ENCODE measurements at regions not wholly inside any gene's neighbourhood (a gene's known extent, or its start where the extent isn't known, plus 50 kb on each side); places are given as distances from the start of the nearest gene placed in this dataset.

GRCh38 chr5:89353837-89354551, 471.0 kb upstream of the MEF2C start:
- H3K27ac ChIP-seq: no peak overlapping the region

DNA sequence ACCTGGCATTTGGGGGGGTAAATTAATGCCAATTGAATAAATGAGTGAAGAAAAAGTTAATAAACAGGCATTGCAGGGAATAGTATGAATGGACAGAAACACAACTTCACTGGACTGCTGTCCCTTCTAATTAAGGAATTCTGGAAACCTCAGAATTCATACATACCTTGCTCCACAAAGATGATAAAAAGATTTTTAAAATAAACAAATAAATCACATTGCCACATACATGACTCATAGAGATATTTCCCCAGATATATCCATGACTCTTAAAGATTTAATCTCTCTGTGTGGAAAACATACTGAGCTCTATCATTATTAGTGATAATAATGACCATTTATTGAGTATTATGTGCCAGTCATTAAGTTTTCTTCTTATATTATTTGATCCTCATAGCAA, 469.0 kb upstream of the MEF2C start:
- Histone ChIP-seq H3K4me2 (ENCODE audit: low read length) (no peak overlapping the region), H3K36me3 (ENCODE audit: control insufficient read depth, insufficient read depth, low read length) (no peaks in the 10 kb centered on the region), H3K79me2 (no peaks in the 10 kb centered on the region), H3K27ac (no peak overlapping the region), H3K4me1 (no peaks in the 10 kb centered on the region), H2AFZ (no peak overlapping the region), H3K27me3 (ENCODE audit: control insufficient read depth, insufficient read depth, low read length) (no peaks in the 10 kb centered on the region), H3K9ac (no peak overlapping the region), H3K4me3 (ENCODE audit: low read depth, low read length) (no peak overlapping the region), H3K9me3 (ENCODE audit: control insufficient read depth, low read length) (no peaks in the 10 kb centered on the region)
- TF ChIP-seq, protein P1, sequence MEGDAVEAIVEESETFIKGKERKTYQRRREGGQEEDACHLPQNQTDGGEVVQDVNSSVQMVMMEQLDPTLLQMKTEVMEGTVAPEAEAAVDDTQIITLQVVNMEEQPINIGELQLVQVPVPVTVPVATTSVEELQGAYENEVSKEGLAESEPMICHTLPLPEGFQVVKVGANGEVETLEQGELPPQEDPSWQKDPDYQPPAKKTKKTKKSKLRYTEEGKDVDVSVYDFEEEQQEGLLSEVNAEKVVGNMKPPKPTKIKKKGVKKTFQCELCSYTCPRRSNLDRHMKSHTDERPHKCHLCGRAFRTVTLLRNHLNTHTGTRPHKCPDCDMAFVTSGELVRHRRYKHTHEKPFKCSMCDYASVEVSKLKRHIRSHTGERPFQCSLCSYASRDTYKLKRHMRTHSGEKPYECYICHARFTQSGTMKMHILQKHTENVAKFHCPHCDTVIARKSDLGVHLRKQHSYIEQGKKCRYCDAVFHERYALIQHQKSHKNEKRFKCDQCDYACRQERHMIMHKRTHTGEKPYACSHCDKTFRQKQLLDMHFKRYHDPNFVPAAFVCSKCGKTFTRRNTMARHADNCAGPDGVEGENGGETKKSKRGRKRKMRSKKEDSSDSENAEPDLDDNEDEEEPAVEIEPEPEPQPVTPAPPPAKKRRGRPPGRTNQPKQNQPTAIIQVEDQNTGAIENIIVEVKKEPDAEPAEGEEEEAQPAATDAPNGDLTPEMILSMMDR (IDR thresholded peaks at IDR 0.05): no peak

More at GRCh38 chr5:89353837-89354551, 471.0 kb upstream of the MEF2C start:
- Histone ChIP-seq H2AFZ (no peak overlapping the region), H3K27me3 (ENCODE audit: control insufficient read depth, insufficient read depth, low read length) (no peaks in the 10 kb centered on the region), H3K79me2 (no peaks in the 10 kb centered on the region), H3K36me3 (ENCODE audit: control insufficient read depth, insufficient read depth, low read length) (no peaks in the 10 kb centered on the region), H3K4me3 (ENCODE audit: low read depth, low read length) (no peak overlapping the region), H3K4me1 (no peaks in the 10 kb centered on the region), H3K9ac (no peak overlapping the region), H3K4me2 (ENCODE audit: low read length) (no peak overlapping the region), H3K9me3 (ENCODE audit: control insufficient read depth, low read length) (no peaks in the 10 kb centered on the region)
- TF ChIP-seq, protein P1 (IDR thresholded peaks at IDR 0.05): no peak

GRCh38 chr5:89351222-89351621, 468.2 kb upstream of the MEF2C start:
- Histone ChIP-seq H2AFZ (no peak overlapping the region), H3K4me1 (no peaks in the 10 kb centered on the region), H3K4me3 (ENCODE audit: low read depth, low read length) (no peak overlapping the region), H3K79me2 (no peaks in the 10 kb centered on the region), H3K9me3 (ENCODE audit: control insufficient read depth, low read length) (no peaks in the 10 kb centered on the region), H3K9ac (no peak overlapping the region), H3K36me3 (ENCODE audit: control insufficient read depth, insufficient read depth, low read length) (no peaks in the 10 kb centered on the region), H3K4me2 (ENCODE audit: low read length) (no peak overlapping the region), H3K27me3 (ENCODE audit: control insufficient read depth, insufficient read depth, low read length) (no peaks in the 10 kb centered on the region), H3K27ac (no peak overlapping the region)
- TF ChIP-seq, protein P1 (IDR thresholded peaks at IDR 0.05): no peak

GRCh38 chr5:89350684-89351083, 467.7 kb upstream of the MEF2C start:
- Histone ChIP-seq H2AFZ (no peak overlapping the region), H3K4me3 (ENCODE audit: low read depth, low read length) (no peak overlapping the region), H3K4me2 (ENCODE audit: low read length) (no peak overlapping the region), H3K4me1 (no peaks in the 10 kb centered on the region), H3K9me3 (ENCODE audit: control insufficient read depth, low read length) (no peaks in the 10 kb centered on the region), H3K79me2 (no peaks in the 10 kb centered on the region), H3K27ac (no peak overlapping the region), H3K9ac (no peak overlapping the region), H3K36me3 (ENCODE audit: control insufficient read depth, insufficient read depth, low read length) (no peaks in the 10 kb centered on the region), H3K27me3 (ENCODE audit: control insufficient read depth, insufficient read depth, low read length) (no peaks in the 10 kb centered on the region)
- TF ChIP-seq, protein P1 (IDR thresholded peaks at IDR 0.05): no peak

Data from parathyroid adenoma (tissue), 2 donors.